KMS-11 (cell line): ENCODE measurements at regions not wholly inside any gene's neighbourhood (a gene's known extent, or its start where the extent isn't known, plus 50 kb on each side); places are given as distances from the start of the nearest gene placed in this dataset.

ENCODE experiments used
- H2AFZ ChIP-seq: fragments of 200-600 bp; sonication (generic); 2 replicates; pipeline ENCODE4 v1.6.1; 2016; ENCODE audit warnings: antibody characterized with exemption, mixed run types, low read depth
- H3K27ac ChIP-seq: fragments of 200-600 bp; sonication (generic); 2 replicates; pipeline ENCODE4 v1.6.1; 2016; ENCODE audit warnings: mild to moderate bottlenecking, mixed run types
- H3K27me3 ChIP-seq: fragments of 200-600 bp; sonication (generic); 2 replicates; pipeline ENCODE4 v1.6.1; 2017; ENCODE audit warnings: mild to moderate bottlenecking, low read depth, mixed run types, moderate library complexity; ENCODE audit not compliant: insufficient read depth
- H3K36me3 ChIP-seq: fragments of 200-600 bp; sonication (generic); 2 replicates; pipeline ENCODE4 v1.6.1; 2017; ENCODE audit warnings: mild to moderate bottlenecking, mixed run types; ENCODE audit not compliant: insufficient read depth
- H3K4me1 ChIP-seq: fragments of 200-600 bp; sonication (generic); 2 replicates; pipeline ENCODE4 v1.6.1; 2016; ENCODE audit warnings: mild to moderate bottlenecking, low read depth, mixed run types; ENCODE audit not compliant: poor library complexity, severe bottlenecking
- H3K4me2 ChIP-seq: fragments of 200-600 bp; sonication (generic); 2 replicates; pipeline ENCODE4 v1.7.0; 2016; ENCODE audit warnings: mild to moderate bottlenecking, mixed run types
- H3K4me3 ChIP-seq: fragments of 200-600 bp; sonication (generic); IDR thresholded peaks from 2 replicates; pipeline ENCODE4 v1.6.1; 2017; ENCODE audit warnings: low read depth, low read length, mixed read lengths; ENCODE audit not compliant: insufficient read depth
- H3K79me2 ChIP-seq: fragments of 200-600 bp; sonication (generic); 2 replicates; pipeline ENCODE4 v1.6.1; 2016; ENCODE audit warnings: low read depth, mixed run types; ENCODE audit not compliant: insufficient read depth
- H3K9ac ChIP-seq: fragments of 200-600 bp; sonication (generic); 2 replicates; pipeline ENCODE4 v1.6.1; 2016; ENCODE audit warnings: mild to moderate bottlenecking, mixed run types
- H4K20me1 ChIP-seq: fragments of 200-600 bp; sonication (generic); 2 replicates; pipeline ENCODE4 v1.6.1; 2016; ENCODE audit warnings: mild to moderate bottlenecking, mixed run types; ENCODE audit not compliant: insufficient read depth
- TF ChIP-seq, protein P1 (sequence below): fragments of 200-600 bp; sonication (generic); conservative IDR thresholded peaks from 2 replicates; pipeline ENCODE4 v1.6.1; 2017; ENCODE audit warnings: low read depth, mild to moderate bottlenecking, antibody characterized with exemption, low read length, moderate library complexity, mixed read lengths

DNA sequence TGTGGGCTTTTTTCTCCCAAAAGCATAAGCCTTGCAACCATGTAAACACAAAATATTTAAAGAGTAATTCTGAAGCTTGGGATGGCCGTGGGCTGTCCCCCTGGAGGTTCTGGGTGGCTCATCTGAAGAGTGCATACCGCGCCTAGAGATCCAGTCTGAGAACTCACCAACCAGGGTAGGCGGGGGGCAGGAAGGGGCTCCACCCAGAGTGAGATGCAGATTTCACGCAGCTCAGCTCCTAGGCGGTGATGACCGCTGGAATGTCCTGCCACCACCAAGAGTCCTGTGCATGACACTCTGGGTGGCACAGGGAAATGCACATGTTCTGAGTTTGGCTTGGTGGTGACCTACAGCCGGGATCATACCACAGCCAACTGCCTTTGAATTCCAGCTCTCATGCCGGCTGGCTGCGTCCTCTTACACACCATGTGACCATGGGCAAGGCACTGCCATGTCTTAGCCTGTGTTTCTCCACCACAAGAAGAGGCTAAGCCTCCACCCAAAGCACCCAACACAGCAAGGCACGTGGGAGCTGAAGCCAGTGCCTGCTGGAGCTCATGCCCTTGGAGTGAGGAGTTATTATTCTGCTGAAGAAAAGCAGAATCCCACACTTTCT lies 125.1 kb upstream of the IQSEC1 start:
- Histone ChIP-seq H4K20me1 (no peaks in the 10 kb centered on the region), H3K36me3 (no peaks in the 10 kb centered on the region), H3K4me1 (no peaks in the 10 kb centered on the region), H3K4me2 (no peak overlapping the region), H3K27ac (no peak overlapping the region), H3K27me3 (no peaks in the 10 kb centered on the region), H3K9ac (no peak overlapping the region), H3K4me3 (no peak overlapping the region), H3K79me2 (no peaks in the 10 kb centered on the region), H2AFZ (no peak overlapping the region)
- TF ChIP-seq, protein P1, sequence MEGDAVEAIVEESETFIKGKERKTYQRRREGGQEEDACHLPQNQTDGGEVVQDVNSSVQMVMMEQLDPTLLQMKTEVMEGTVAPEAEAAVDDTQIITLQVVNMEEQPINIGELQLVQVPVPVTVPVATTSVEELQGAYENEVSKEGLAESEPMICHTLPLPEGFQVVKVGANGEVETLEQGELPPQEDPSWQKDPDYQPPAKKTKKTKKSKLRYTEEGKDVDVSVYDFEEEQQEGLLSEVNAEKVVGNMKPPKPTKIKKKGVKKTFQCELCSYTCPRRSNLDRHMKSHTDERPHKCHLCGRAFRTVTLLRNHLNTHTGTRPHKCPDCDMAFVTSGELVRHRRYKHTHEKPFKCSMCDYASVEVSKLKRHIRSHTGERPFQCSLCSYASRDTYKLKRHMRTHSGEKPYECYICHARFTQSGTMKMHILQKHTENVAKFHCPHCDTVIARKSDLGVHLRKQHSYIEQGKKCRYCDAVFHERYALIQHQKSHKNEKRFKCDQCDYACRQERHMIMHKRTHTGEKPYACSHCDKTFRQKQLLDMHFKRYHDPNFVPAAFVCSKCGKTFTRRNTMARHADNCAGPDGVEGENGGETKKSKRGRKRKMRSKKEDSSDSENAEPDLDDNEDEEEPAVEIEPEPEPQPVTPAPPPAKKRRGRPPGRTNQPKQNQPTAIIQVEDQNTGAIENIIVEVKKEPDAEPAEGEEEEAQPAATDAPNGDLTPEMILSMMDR = no peak

DNA sequence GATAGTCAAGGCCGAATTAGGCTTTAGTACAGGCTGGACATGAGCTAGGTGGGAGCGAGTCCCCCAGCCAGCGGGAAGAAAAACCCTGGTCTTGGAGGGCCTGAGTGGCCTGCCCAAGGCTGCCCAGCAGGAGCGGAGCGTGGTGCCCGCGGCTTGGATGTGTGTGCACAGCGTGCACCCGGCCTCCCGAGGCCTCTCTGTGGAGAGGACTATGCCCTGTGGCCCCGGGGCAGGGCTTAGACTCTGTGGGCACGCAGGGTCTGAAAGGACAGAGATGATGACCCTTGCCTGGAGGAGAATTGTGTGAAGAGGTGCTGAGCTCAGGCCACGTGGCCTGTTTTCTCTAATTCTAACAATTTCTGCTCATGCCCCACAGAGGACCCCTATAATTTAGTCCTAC lies 124.6 kb upstream of the IQSEC1 start:
- Histone ChIP-seq H4K20me1 (no peaks in the 10 kb centered on the region), H3K9ac (no peak overlapping the region), H2AFZ (no peak overlapping the region), H3K36me3 (no peaks in the 10 kb centered on the region), H3K4me2 (no peak overlapping the region), H3K27me3 (no peaks in the 10 kb centered on the region), H3K4me3 (no peak overlapping the region), H3K79me2 (no peaks in the 10 kb centered on the region), H3K27ac (no peak overlapping the region), H3K4me1 (no peaks in the 10 kb centered on the region)
- TF ChIP-seq, protein P1 = no peak

DNA sequence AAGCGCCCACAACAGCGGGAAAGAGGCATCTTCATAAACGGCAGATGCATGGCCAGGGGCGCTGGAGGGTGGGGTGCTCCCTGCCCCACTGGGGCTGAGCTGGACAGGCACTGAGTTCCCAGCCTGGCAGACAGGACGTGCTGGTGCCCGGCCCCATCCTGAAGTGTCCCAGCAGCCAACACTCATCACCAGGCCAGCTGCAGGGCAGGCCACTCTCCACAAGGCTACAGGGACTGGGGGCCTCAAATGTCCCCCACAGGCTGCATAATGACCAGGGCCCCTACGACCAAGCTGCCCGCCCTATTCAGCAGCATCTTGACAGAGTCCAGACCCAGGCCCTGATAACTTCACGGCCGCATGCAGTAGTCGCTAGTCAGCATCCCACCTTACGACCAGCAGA lies 124.1 kb upstream of the IQSEC1 start:
- Histone ChIP-seq H3K4me3 (no peak overlapping the region), H2AFZ (no peak overlapping the region), H3K36me3 (no peaks in the 10 kb centered on the region), H4K20me1 (no peaks in the 10 kb centered on the region), H3K27me3 (no peaks in the 10 kb centered on the region), H3K27ac (no peak overlapping the region), H3K79me2 (no peaks in the 10 kb centered on the region), H3K9ac (no peak overlapping the region), H3K4me1 (no peaks in the 10 kb centered on the region), H3K4me2 (no peak overlapping the region)
- TF ChIP-seq, protein P1 = no peak

DNA sequence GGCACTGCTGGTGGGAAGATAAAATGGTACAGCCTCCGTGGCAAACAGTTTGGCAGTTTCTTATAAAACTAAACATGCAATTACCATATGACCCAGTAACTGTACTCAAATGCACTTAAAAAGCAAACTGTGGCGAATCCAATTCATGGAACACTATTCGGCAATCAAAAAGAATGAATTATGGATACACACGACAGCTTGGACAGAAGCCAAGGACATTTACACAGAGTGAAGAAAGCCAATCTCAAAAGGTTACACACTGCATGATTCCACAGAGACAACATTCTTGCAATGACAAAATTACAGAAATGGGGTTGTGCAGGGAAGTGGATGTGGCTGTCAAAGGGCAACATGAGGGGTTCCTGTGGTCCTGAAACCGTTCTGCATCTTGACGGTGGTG lies 122.1 kb upstream of the IQSEC1 start:
- H3K27ac ChIP-seq = no peak overlapping the region
- no peaks in the 10 kb centered on the region for H4K20me1 ChIP-seq
- H3K9ac ChIP-seq = no peak overlapping the region
- TF ChIP-seq, protein P1 = no peak
- H3K79me2 ChIP-seq = no peaks in the 10 kb centered on the region
- no peaks in the 10 kb centered on the region for H3K27me3 ChIP-seq
- no peak overlapping the region for H2AFZ ChIP-seq
- H3K4me1 ChIP-seq = no peaks in the 10 kb centered on the region
- no peak overlapping the region for H3K4me3 ChIP-seq
- no peaks in the 10 kb centered on the region for H3K36me3 ChIP-seq
- no peak overlapping the region for H3K4me2 ChIP-seq
